Thymus (tissue), 11 donors: ENCODE measurements at regions not wholly inside any gene's neighbourhood (a gene's known extent, or its start where the extent isn't known, plus 50 kb on each side); places are given as distances from the start of the nearest gene placed in this dataset.

Experiments
- DNase-seq, 9 donors: peaks; one replicate each; pipeline ENCODE4 v3.0.0-alpha.2; 2013; ENCODE audit warnings: low spot score in 9 of 9, low read depth in 6 of 9, missing footprints in 1 of 9
- H3K27ac ChIP-seq, 2 donors: one replicate each; pipeline ENCODE4 v1.5.1; 2013; ENCODE audit warnings: control low read depth in 1 of 2, low read depth in 1 of 2, low read length in 1 of 2, mild to moderate bottlenecking in 1 of 2, moderate library complexity in 1 of 2
- H3K27me3 ChIP-seq, 2 donors: one replicate each; pipeline ENCODE4 v1.5.1; 2013; ENCODE audit warnings: low read length in 1 of 2; ENCODE audit not compliant: control insufficient read depth in 2 of 2, insufficient read depth in 1 of 2
- H3K36me3 ChIP-seq, 2 donors: one replicate each; pipeline ENCODE4 v1.5.1; 2013; ENCODE audit warnings: low read length in 1 of 2, mild to moderate bottlenecking in 1 of 2, moderate library complexity in 1 of 2; ENCODE audit not compliant: control insufficient read depth in 2 of 2, insufficient read depth in 2 of 2
- H3K4me1 ChIP-seq, 2 donors: one replicate each; pipeline ENCODE4 v1.5.1; 2013; ENCODE audit warnings: low read length in 2 of 2; ENCODE audit not compliant: control insufficient read depth in 2 of 2, insufficient read depth in 2 of 2
- H3K4me3 ChIP-seq, 2 donors: one replicate each; pipeline ENCODE4 v1.5.1; 2013; ENCODE audit warnings: low read length in 2 of 2, control low read depth in 1 of 2, mild to moderate bottlenecking in 1 of 2
- H3K9me3 ChIP-seq, 2 donors: one replicate each; pipeline ENCODE4 v1.5.1; 2013; ENCODE audit warnings: low read length in 1 of 2, mild to moderate bottlenecking in 1 of 2; ENCODE audit not compliant: control insufficient read depth in 2 of 2, insufficient read depth in 1 of 2
- WGBS: extraction: QIAGEN DNeasy Blood & Tissue Kit; methylation state at CpG from one replicate; pipeline ENCODE4 v1.1.7; 2013; 5-methylcytosine and 5-hydroxymethylcytosine counted together
- donor health status: healthy.

DNA sequence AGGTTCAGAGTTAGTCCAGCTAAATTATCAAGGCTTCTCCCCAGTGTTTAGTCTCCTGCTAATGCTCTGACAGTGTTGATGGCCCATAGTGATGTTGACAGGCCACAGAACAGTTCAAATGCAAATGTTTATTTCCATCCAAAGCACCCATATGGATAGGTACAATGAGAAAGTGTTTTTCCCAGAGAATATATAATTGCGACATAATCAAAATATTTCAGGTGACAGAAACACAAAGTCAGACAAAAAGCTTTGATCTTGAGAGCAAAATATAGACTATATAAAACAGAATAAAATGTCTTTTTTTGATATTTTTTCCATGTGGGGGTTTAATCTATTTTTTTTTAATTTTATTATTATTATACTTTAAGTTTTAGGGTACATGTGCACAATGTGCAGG, 642.3 kb upstream of the SEMA3D start:
- Histone ChIP-seq H3K36me3 (no peaks in the 10 kb centered on the region), H3K4me3 (no peak overlapping the region), H3K27me3 (no peaks in the 10 kb centered on the region), H3K9me3 (no peaks in the 10 kb centered on the region), H3K4me1 (no peaks in the 10 kb centered on the region), H3K27ac (no peak overlapping the region)
- DNase-seq: no peak
- 97% methylated on average over 1 of the region's 1 CpG for WGBS

DNA sequence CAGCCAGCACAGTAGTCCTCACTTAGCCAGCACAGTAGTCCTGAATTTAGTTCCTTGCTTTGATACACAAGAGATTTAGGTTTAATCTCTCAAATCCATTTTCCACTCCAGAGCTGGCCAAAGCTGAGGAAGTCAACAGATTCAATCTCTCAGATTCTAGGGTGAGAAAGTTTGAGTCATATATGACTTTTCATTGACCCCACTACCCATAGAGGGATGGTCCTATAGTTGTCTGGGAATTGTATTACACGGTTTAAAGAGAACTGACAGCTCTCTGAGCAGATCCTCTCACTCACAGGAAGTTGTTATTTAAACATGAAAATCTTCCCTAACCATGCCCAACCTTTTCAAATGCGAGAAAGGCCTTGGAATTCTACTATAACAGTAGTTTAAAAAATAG, 641.8 kb upstream of the SEMA3D start:
- Histone ChIP-seq H3K4me3 (no peak overlapping the region), H3K27me3 (no peaks in the 10 kb centered on the region), H3K36me3 (no peaks in the 10 kb centered on the region), H3K4me1 (no peaks in the 10 kb centered on the region), H3K27ac (no peak overlapping the region), H3K9me3 (no peaks in the 10 kb centered on the region)
- DNase-seq: no peak
- WGBS: 82% methylated on average over 2 of the region's 2 CpGs

DNA sequence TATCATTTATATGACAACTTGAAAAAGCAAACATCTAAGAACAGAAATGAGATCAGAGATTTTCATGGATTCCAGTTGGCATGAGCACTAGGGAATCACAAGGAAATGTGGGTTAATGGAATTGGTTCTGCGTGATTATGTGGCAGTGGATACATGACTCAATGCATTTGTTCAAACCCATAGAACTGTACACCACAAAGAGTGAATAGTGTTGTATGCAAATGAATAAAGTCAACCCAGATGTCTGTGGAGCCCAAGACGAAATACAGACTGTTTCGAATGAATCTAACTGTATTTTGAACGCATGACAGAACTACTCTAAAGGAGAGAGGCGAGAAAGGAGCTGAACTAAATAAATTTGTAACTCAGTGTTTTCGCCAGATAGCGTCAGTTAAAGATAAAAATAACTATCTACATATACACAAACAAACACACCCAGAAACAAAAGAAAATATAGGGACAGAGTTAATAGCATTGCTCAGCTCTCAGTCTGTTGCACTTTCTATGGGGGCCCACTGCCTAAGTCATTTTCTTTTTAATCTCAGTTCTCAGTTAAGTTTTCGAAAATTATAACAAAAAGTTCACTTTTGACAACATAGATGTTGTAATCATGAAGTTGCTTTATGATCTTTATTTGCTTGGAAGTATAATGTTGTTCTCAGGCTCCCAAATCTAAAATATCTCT, 636.7 kb upstream of the SEMA3D start:
- Histone ChIP-seq H3K9me3 (peaks cover 0 to 9% of the 10 kb centered on the region in 2 donors), H3K27ac (no peak overlapping the region), H3K4me1 (no peaks in the 10 kb centered on the region), H3K27me3 (no peaks in the 10 kb centered on the region), H3K4me3 (no peak overlapping the region), H3K36me3 (no peaks in the 10 kb centered on the region)
- no peak for DNase-seq
- WGBS: 93% methylated on average over 8 of the region's 8 CpGs

DNA sequence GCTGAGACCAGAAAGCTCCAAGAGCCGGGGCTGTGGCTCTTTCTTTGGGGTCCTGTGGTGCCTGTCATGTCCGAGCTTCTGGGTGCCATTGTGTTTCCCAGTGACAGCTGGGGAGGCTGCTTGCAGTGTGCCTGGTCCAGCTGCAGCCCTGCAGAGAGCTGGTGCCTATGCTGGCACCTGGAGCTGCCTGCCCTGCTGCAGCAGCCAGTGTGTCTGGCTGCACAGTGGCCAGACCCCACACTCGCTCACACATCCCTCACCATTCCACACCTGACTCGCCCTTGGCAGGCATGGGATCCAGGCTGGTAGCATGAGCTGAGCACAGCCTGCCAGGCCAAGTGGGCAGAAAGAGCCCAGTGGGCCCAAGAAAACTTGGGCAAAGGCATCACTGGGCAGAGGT, 635.1 kb upstream of the SEMA3D start:
- Histone ChIP-seq H3K4me1 (no peaks in the 10 kb centered on the region), H3K4me3 (no peak overlapping the region), H3K9me3 (peaks cover 0 to 9% of the 10 kb centered on the region in 2 donors), H3K27ac (no peak overlapping the region), H3K36me3 (no peaks in the 10 kb centered on the region), H3K27me3 (no peaks in the 10 kb centered on the region)
- DNase-seq: no peak
- WGBS: 91% methylated on average over 4 of the region's 4 CpGs

DNA sequence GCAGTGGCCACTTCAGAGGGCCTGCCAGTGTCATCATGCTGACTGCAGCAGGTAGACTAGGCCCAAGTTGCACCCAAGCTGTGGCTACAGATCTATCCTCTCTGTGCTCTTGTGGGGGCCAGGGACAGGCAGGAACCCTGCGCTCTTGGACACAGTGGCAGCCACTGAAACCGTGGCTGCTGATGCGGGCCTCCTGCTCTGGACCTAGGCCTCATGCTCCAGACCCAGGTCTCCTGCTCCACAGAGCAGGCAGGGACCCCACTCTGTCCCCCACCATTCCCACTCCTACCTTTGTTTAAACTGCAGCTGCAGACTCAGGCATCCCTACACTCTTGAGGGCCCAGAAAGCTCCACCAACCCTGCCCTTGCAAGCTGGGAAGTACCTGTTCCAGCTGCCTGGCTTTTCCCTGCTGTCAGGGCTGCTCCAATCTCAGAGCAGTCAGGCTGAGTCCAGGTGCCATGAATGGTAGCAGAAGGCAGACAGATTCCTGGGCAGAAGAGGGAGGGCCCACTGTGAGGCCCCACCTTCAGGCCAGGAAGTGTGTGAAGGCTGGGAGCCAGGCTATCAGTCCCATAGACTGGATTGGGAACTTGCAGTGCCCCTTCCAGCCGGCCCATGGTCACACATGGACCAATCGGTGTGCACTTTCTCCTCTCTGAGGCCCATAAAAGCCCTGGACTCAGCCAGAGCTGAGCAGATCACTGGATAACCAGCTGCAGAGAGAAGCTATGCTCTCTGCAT, 634.0 kb upstream of the SEMA3D start:
- Histone ChIP-seq H3K4me1 (no peaks in the 10 kb centered on the region), H3K4me3 (no peak overlapping the region), H3K27ac (no peak overlapping the region), H3K9me3 (peaks cover 0 to 9% of the 10 kb centered on the region in 2 donors), H3K36me3 (no peaks in the 10 kb centered on the region), H3K27me3 (no peaks in the 10 kb centered on the region)
- DNase-seq: no peak
- WGBS: 95% methylated on average over 5 of the region's 5 CpGs

DNA sequence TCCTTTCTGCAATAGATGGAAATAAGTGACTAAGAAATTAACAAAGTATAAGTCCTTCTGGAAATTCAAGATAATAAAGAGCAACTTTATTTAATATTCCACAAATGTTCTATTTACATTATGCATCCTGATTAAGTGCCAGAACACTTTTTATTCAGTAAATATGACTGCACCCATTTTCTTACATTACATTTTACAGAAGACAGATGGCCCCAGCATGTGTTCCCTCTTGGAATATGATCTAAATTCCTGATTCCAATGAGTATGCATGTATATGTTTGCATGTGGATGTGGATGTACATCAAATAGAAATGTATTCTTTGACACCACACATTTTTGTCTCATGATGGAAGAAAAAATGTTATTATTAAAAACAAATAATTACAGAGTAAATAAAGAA, 628.7 kb upstream of the SEMA3D start:
- Histone ChIP-seq H3K27me3 (no peaks in the 10 kb centered on the region), H3K27ac (no peak overlapping the region), H3K36me3 (no peaks in the 10 kb centered on the region), H3K4me3 (no peak overlapping the region), H3K4me1 (no peaks in the 10 kb centered on the region), H3K9me3 (no peaks in the 10 kb centered on the region)
- DNase-seq: no peak

DNA sequence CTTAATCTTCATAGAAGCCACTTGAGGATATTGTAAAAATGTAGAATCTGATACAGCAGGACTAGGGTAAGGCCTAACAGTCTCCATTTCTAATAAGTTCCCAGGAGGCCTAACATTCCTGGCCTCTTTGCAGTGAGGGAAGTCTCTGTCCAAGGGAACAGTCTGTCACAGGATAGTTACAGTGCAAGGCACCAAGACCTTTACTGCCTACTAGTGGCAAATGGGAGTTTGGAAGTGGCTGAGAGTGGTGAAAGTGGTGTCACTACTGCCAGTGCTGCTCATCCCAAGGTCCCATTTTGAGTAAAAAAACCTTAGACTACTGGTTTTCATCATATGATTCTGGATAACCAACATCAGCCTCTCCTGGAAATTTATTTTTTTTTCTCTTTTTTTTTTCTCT, 619.5 kb upstream of the SEMA3D start:
- Histone ChIP-seq H3K4me3 (no peak overlapping the region), H3K4me1 (no peaks in the 10 kb centered on the region), H3K36me3 (no peaks in the 10 kb centered on the region), H3K9me3 (no peaks in the 10 kb centered on the region), H3K27ac (no peak overlapping the region), H3K27me3 (no peaks in the 10 kb centered on the region)
- no peak for DNase-seq

DNA sequence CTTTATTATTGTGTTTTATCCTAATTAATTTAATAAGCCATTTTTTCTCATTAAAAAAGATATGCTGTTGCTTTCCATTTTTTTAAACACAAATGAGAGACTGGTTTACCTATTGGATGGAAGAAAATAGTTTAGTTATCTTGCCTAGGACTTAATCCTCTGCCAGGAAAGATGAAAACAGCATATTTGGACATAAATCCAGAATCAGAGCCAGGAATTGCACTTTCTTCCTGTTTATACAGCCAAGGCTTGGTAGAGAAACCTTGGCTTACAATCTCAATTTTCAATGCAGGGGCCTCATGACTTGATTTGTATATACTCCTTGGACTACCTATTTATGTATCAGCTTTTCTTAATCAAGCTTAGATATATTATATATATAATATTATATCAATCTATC, 618.8 kb upstream of the SEMA3D start:
- H3K27me3 ChIP-seq: no peaks in the 10 kb centered on the region
- no peaks in the 10 kb centered on the region for H3K4me1 ChIP-seq
- no peak overlapping the region for H3K4me3 ChIP-seq
- no peak overlapping the region for H3K27ac ChIP-seq
- H3K36me3 ChIP-seq: no peaks in the 10 kb centered on the region
- no peaks in the 10 kb centered on the region for H3K9me3 ChIP-seq
- DNase-seq: no peak

DNA sequence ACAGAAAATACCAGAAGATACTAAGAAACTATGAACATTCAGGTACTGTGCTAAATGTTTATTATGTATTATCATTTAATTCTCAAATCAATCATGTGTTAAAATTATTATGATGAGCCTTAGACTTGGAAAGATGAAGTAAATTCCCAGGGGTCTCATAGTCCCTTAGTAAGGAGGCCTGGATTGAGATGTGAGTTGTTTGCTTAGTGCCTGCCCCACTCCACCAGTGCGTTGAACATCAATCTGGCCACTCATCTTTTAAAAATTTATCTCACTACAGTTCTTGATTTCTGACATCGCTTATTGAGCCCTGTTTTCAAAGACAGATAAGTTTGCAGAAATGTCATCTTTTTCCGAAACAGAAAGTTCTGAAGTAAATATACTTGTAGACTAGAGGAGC, 618.4 kb upstream of the SEMA3D start:
- no peak for DNase-seq
- H3K4me3 ChIP-seq: no peak overlapping the region
- no peaks in the 10 kb centered on the region for H3K9me3 ChIP-seq
- 96% methylated on average over 3 of the region's 3 CpGs for WGBS
- H3K27me3 ChIP-seq: no peaks in the 10 kb centered on the region
- H3K4me1 ChIP-seq: no peaks in the 10 kb centered on the region
- no peaks in the 10 kb centered on the region for H3K36me3 ChIP-seq
- H3K27ac ChIP-seq: no peak overlapping the region
